Naive B cell (primary cell): ENCODE measurements at regions not wholly inside any gene's neighbourhood (a gene's known extent, or its start where the extent isn't known, plus 50 kb on each side); places are given as distances from the start of the nearest gene placed in this dataset.
"Not testable (repeated sequence)": the region's sequence is repeated elsewhere in the genome, so short reads cannot be mapped to it uniquely, and the experiment has no call there.

Experiments
- ATAC-seq, 2 donors: fragments of 150-1000 bp; cut with Tn5 transposase; 2 replicates each; pipeline ENCODE4 v1.10.0; 2021; ENCODE audit warnings: low read depth in 2 of 2, mild to moderate bottlenecking in 2 of 2, moderate library complexity in 2 of 2
- DNase-seq: peaks from one replicate; pipeline ENCODE4 v3.0.0; 2022
- H3K27ac Mint-ChIP-seq, 6 donors: one replicate each; pipeline ENCODE4 v1.8.0; 2020 to 2022; ENCODE audit warnings: mild to moderate bottlenecking in 6 of 6, mixed read lengths in 6 of 6, moderate library complexity in 5 of 6, inconsistent platforms in 2 of 6
- H3K27me3 Mint-ChIP-seq, 3 donors: one replicate each; pipeline ENCODE4 v1.8.0; 2021 to 2022; ENCODE audit warnings: mixed read lengths in 3 of 3, mild to moderate bottlenecking in 1 of 3
- H3K36me3 Mint-ChIP-seq, 2 donors: one replicate each; pipeline ENCODE4 v1.8.0; 2020 to 2022; ENCODE audit warnings: mixed read lengths in 2 of 2, inconsistent platforms in 1 of 2, mild to moderate bottlenecking in 1 of 2
- H3K4me1 Mint-ChIP-seq, 3 donors: one replicate each; pipeline ENCODE4 v1.8.0; 2020 to 2022; ENCODE audit warnings: mixed read lengths in 3 of 3, inconsistent platforms in 1 of 3, mild to moderate bottlenecking in 1 of 3, moderate library complexity in 1 of 3
- H3K4me3 Mint-ChIP-seq, 8 donors: one replicate each; pipeline ENCODE4 v1.8.0; 2020 to 2022; ENCODE audit warnings: mild to moderate bottlenecking in 8 of 8, mixed read lengths in 8 of 8, moderate library complexity in 8 of 8, inconsistent platforms in 2 of 8
- H3K9me3 Mint-ChIP-seq, 7 donors: one replicate each; pipeline ENCODE4 v1.8.0; 2020 to 2022; ENCODE audit warnings: mixed read lengths in 7 of 7, mild to moderate bottlenecking in 5 of 7, inconsistent platforms in 2 of 7, moderate library complexity in 1 of 7

- not testable (repeated sequence) for ATAC-seq, DNase-seq, H3K27ac Mint-ChIP-seq, H3K27me3 Mint-ChIP-seq, H3K36me3 Mint-ChIP-seq, H3K9me3 Mint-ChIP-seq, H3K4me3 Mint-ChIP-seq, H3K4me1 Mint-ChIP-seq
These were observed 262.2 kb upstream of the USP9Y start for GRCh38 chrY:12438823-12439222.

GRCh38 chrY:12444200-12444599 is 256.8 kb upstream of the USP9Y start:
- Mint-ChIP-seq H3K36me3 (no peaks in the 10 kb centered on the region), H3K27me3 (no peaks in the 10 kb centered on the region), H3K4me3 (no peak overlapping the region), H3K27ac (no peak overlapping the region), H3K9me3 (peaks cover 0 to 7% (median 0%) of the 10 kb centered on the region in 7 donors), H3K4me1 (no peaks in the 10 kb centered on the region)
- ATAC-seq: no peak
- DNase-seq: no peak

GRCh38 chrY:12446486-12447265 is 254.4 kb upstream of the USP9Y start:
- not testable (repeated sequence) for H3K27me3 Mint-ChIP-seq, H3K4me1 Mint-ChIP-seq, H3K36me3 Mint-ChIP-seq, H3K4me3 Mint-ChIP-seq, H3K9me3 Mint-ChIP-seq, H3K27ac Mint-ChIP-seq, DNase-seq, ATAC-seq

GRCh38 chrY:12448561-12448960 is 252.5 kb upstream of the USP9Y start:
- not testable (repeated sequence) for DNase-seq, H3K36me3 Mint-ChIP-seq, H3K4me1 Mint-ChIP-seq

GRCh38 chrY:12453318-12453717 is 247.7 kb upstream of the USP9Y start:
- not testable (repeated sequence) for H3K4me1 Mint-ChIP-seq, DNase-seq, H3K27ac Mint-ChIP-seq, ATAC-seq, H3K4me3 Mint-ChIP-seq, H3K9me3 Mint-ChIP-seq, H3K36me3 Mint-ChIP-seq, H3K27me3 Mint-ChIP-seq

More at GRCh38 chrY:12448561-12448960, 252.5 kb upstream of the USP9Y start:
- not testable (repeated sequence) for H3K27ac Mint-ChIP-seq, H3K4me3 Mint-ChIP-seq, ATAC-seq, H3K9me3 Mint-ChIP-seq, H3K27me3 Mint-ChIP-seq

GRCh38 chrY:12459965-12460364 is 241.1 kb upstream of the USP9Y start:
- no peaks in the 10 kb centered on the region for H3K27me3 Mint-ChIP-seq
- H3K4me3 Mint-ChIP-seq: no peak overlapping the region
- H3K36me3 Mint-ChIP-seq: no peaks in the 10 kb centered on the region
- DNase-seq (no peak), ATAC-seq (no peak)
- no peaks in the 10 kb centered on the region for H3K9me3 Mint-ChIP-seq
- H3K27ac Mint-ChIP-seq: no peak overlapping the region
- H3K4me1 Mint-ChIP-seq: no peaks in the 10 kb centered on the region

GRCh38 chrY:12464155-12464554 is 236.9 kb upstream of the USP9Y start:
- Mint-ChIP-seq H3K4me1 (no peaks in the 10 kb centered on the region), H3K27ac (no peak overlapping the region), H3K27me3 (no peaks in the 10 kb centered on the region), H3K36me3 (no peaks in the 10 kb centered on the region), H3K9me3 (peaks cover 0 to 5% (median 0%) of the 10 kb centered on the region in 7 donors), H3K4me3 (no peak overlapping the region)
- no peak for ATAC-seq
- no peak for DNase-seq

- no peaks in the 10 kb centered on the region for H3K4me1 Mint-ChIP-seq
- H3K27me3 Mint-ChIP-seq: no peaks in the 10 kb centered on the region
- peaks cover 0 to 6% (median 0%) of the 10 kb centered on the region in 7 donors for H3K9me3 Mint-ChIP-seq
- ATAC-seq: no peak
- DNase-seq: no peak
- no peaks in the 10 kb centered on the region for H3K36me3 Mint-ChIP-seq
- H3K27ac Mint-ChIP-seq: no peak overlapping the region
- H3K4me3 Mint-ChIP-seq: no peak overlapping the region
These were observed 235.3 kb upstream of the USP9Y start for GRCh38 chrY:12465706-12466105.

- Mint-ChIP-seq H3K27me3 (no peaks in the 10 kb centered on the region), H3K4me3 (no peak overlapping the region), H3K9me3 (peaks cover 0 to 6% (median 0%) of the 10 kb centered on the region in 7 donors), H3K36me3 (no peaks in the 10 kb centered on the region), H3K4me1 (no peaks in the 10 kb centered on the region), H3K27ac (no peak overlapping the region)
- ATAC-seq: no peak
- DNase-seq: no peak
These were observed 231.9 kb upstream of the USP9Y start for GRCh38 chrY:12469081-12469480.

GRCh38 chrY:12474472-12474871 is 226.6 kb upstream of the USP9Y start:
- Mint-ChIP-seq H3K27me3 (no peaks in the 10 kb centered on the region), H3K27ac (no peak overlapping the region), H3K9me3 (no peaks in the 10 kb centered on the region), H3K4me1 (no peaks in the 10 kb centered on the region), H3K36me3 (no peaks in the 10 kb centered on the region), H3K4me3 (no peak overlapping the region)
- ATAC-seq (no peak), DNase-seq (no peak)

GRCh38 chrY:12479382-12479781 is 221.6 kb upstream of the USP9Y start:
- no peak overlapping the region for H3K4me3 Mint-ChIP-seq

GRCh38 chrY:12483394-12483793 is 217.6 kb upstream of the USP9Y start:
- H3K27me3 Mint-ChIP-seq: peaks cover 0 to 6% (median 0%) of the 10 kb centered on the region in 3 donors
- ATAC-seq (no peak), DNase-seq (no peak)
- H3K9me3 Mint-ChIP-seq: peaks cover 0 to 3% (median 0%) of the 10 kb centered on the region in 7 donors
- no peak overlapping the region for H3K4me3 Mint-ChIP-seq
- no peaks in the 10 kb centered on the region for H3K36me3 Mint-ChIP-seq
- no peaks in the 10 kb centered on the region for H3K4me1 Mint-ChIP-seq
- H3K27ac Mint-ChIP-seq: no peak overlapping the region

More at GRCh38 chrY:12479382-12479781, 221.6 kb upstream of the USP9Y start:
- H3K4me1 Mint-ChIP-seq: no peaks in the 10 kb centered on the region
- peaks cover 0 to under 1% (median 0%) of the 10 kb centered on the region in 7 donors for H3K9me3 Mint-ChIP-seq
- DNase-seq (no peak), ATAC-seq (no peak)
- H3K27me3 Mint-ChIP-seq: no peaks in the 10 kb centered on the region
- H3K27ac Mint-ChIP-seq: no peak overlapping the region
- no peaks in the 10 kb centered on the region for H3K36me3 Mint-ChIP-seq

- DNase-seq (no peak), ATAC-seq (no peak)
- peaks cover 0 to 2% (median 0%) of the 10 kb centered on the region in 3 donors for H3K27me3 Mint-ChIP-seq
- H3K4me1 Mint-ChIP-seq: no peaks in the 10 kb centered on the region
- no peak overlapping the region for H3K27ac Mint-ChIP-seq
- no peaks in the 10 kb centered on the region for H3K36me3 Mint-ChIP-seq
- no peaks in the 10 kb centered on the region for H3K9me3 Mint-ChIP-seq
- H3K4me3 Mint-ChIP-seq: no peak overlapping the region
These were observed 210.3 kb upstream of the USP9Y start for GRCh38 chrY:12490558-12491209.

GRCh38 chrY:12492218-12492617 is 208.8 kb upstream of the USP9Y start:
- Mint-ChIP-seq H3K27ac (no peak overlapping the region), H3K9me3 (no peaks in the 10 kb centered on the region), H3K4me3 (no peak overlapping the region), H3K27me3 (no peaks in the 10 kb centered on the region), H3K4me1 (no peaks in the 10 kb centered on the region), H3K36me3 (no peaks in the 10 kb centered on the region)
- DNase-seq (no peak), ATAC-seq (no peak)
